HG03025 (cell line): ENCODE measurements at regions not wholly inside any gene's neighbourhood (a gene's known extent, or its start where the extent isn't known, plus 50 kb on each side); places are given as distances from the start of the nearest gene placed in this dataset.
"Not testable (repeated sequence)": the region's sequence is repeated elsewhere in the genome, so short reads cannot be mapped to it uniquely, and the experiment has no call there.

Source experiments
- ATAC-seq: cut with Tn5 transposase; IDR thresholded peaks from one replicate; pipeline ENCODE4 v1.9.1; 2021; ENCODE audit warnings: mild to moderate bottlenecking, moderate library complexity; ENCODE audit not compliant: unreplicated experiment, low FRiP score

GRCh38 chr13:58318495-58319167 lies 687.1 kb downstream of the PCDH17 start:
- no peak for ATAC-seq

- no peak for ATAC-seq
These were observed 692.6 kb downstream of the PCDH17 start for GRCh38 chr13:58324161-58324560.

- ATAC-seq, result no peak
These were observed 698.2 kb downstream of the PCDH17 start for GRCh38 chr13:58329746-58330145.

- no peak for ATAC-seq
These were observed 709.4 kb downstream of the PCDH17 start for GRCh38 chr13:58340895-58341294.

- ATAC-seq, result no peak
These were observed 709.8 kb downstream of the PCDH17 start for GRCh38 chr13:58341318-58341717.

- no peak for ATAC-seq
These were observed 711.5 kb downstream of the PCDH17 start for GRCh38 chr13:58343076-58343475.

GRCh38 chr13:58352100-58352499 lies 720.6 kb downstream of the PCDH17 start:
- ATAC-seq, result not testable (repeated sequence)

- ATAC-seq, result no peak
These were observed 738.4 kb downstream of the PCDH17 start for GRCh38 chr13:58369936-58370335.

- no peak for ATAC-seq
These were observed 744.8 kb downstream of the PCDH17 start for GRCh38 chr13:58376349-58376748.

- no peak for ATAC-seq
These were observed 745.2 kb downstream of the PCDH17 start for GRCh38 chr13:58376775-58377174.

GRCh38 chr13:58379221-58379620 lies 747.7 kb downstream of the PCDH17 start:
- no peak for ATAC-seq

- ATAC-seq, result not testable (repeated sequence)
These were observed 753.8 kb downstream of the PCDH17 start for GRCh38 chr13:58385336-58385735.

GRCh38 chr13:58397596-58398387 lies 766.2 kb downstream of the PCDH17 start:
- ATAC-seq, result no peak

- no peak for ATAC-seq
These were observed 767.7 kb downstream of the PCDH17 start for GRCh38 chr13:58399263-58399662.

- no peak for ATAC-seq
These were observed 775.0 kb downstream of the PCDH17 start for GRCh38 chr13:58406545-58406944.

- ATAC-seq, result no peak
These were observed 798.4 kb downstream of the PCDH17 start for GRCh38 chr13:58429917-58430316.

- no peak for ATAC-seq
These were observed 803.4 kb downstream of the PCDH17 start for GRCh38 chr13:58434943-58435342.

- no peak for ATAC-seq
These were observed 805.9 kb downstream of the PCDH17 start for GRCh38 chr13:58437427-58437826.

GRCh38 chr13:58446979-58447378 lies 815.4 kb downstream of the PCDH17 start:
- ATAC-seq, result no peak

- ATAC-seq, result no peak
These were observed 820.6 kb downstream of the PCDH17 start for GRCh38 chr13:58452123-58452623.

GRCh38 chr13:58455094-58455493 lies 823.5 kb downstream of the PCDH17 start:
- no peak for ATAC-seq

- no peak for ATAC-seq
These were observed 829.7 kb downstream of the PCDH17 start for GRCh38 chr13:58461217-58461616.
